ENCODE measurements at regions not wholly inside any gene's neighbourhood (a gene's known extent, or its start where the extent isn't known, plus 50 kb on each side); places are given as distances from the start of the nearest gene placed in this dataset.

DNA sequence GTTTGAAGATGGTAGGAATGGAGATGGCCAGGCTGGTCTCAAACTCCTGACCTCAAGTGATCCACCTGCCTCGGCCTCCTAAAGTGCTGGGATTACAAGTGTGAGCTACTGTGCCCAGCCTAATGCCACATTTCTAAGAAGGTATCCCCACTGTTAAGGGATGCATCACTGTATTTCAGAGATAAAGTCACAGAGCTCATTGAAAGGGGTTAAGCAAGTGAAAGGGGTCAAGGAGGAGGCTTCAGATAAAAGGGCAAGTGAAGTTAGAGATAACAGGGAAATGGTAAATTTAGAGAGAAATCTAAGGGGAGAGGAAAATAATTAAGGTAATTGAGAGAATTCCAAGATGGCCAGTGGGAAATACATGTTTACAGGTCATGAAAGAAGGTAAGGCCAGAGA is 93.0 kb upstream of the SP4 start:
- H3K27ac Mint-ChIP-seq = no peak overlapping the region
- H3K36me3 Mint-ChIP-seq = no peaks in the 10 kb centered on the region
- H3K4me1 Mint-ChIP-seq = no peaks in the 10 kb centered on the region
- DNase-seq (ENCODE audit: low spot score) (no peak), ATAC-seq (no peak)
- ChIA-PET POLR2A (interaction anchor here (0.7 kb wide), 1 partner anchor 16 kb away, joined by 3 read pairs; no protein-coding TSS in a partner anchor), CTCF (no interaction called here)
- peaks cover 6% of the 10 kb centered on the region for H3K9me3 Mint-ChIP-seq
- no peak overlapping the region for H3K4me3 Mint-ChIP-seq
- no peaks in the 10 kb centered on the region for H3K27me3 Mint-ChIP-seq (ENCODE audit: low read depth)
- TF ChIP-seq TP53 (CRISPR knock-in tag; IDR thresholded peaks at IDR 0.05) = no peak
- no peak for TF ChIP-seq NFE2L1 (CRISPR knock-in tag; IDR thresholded peaks at IDR 0.05)
- TF ChIP-seq, protein P1, sequence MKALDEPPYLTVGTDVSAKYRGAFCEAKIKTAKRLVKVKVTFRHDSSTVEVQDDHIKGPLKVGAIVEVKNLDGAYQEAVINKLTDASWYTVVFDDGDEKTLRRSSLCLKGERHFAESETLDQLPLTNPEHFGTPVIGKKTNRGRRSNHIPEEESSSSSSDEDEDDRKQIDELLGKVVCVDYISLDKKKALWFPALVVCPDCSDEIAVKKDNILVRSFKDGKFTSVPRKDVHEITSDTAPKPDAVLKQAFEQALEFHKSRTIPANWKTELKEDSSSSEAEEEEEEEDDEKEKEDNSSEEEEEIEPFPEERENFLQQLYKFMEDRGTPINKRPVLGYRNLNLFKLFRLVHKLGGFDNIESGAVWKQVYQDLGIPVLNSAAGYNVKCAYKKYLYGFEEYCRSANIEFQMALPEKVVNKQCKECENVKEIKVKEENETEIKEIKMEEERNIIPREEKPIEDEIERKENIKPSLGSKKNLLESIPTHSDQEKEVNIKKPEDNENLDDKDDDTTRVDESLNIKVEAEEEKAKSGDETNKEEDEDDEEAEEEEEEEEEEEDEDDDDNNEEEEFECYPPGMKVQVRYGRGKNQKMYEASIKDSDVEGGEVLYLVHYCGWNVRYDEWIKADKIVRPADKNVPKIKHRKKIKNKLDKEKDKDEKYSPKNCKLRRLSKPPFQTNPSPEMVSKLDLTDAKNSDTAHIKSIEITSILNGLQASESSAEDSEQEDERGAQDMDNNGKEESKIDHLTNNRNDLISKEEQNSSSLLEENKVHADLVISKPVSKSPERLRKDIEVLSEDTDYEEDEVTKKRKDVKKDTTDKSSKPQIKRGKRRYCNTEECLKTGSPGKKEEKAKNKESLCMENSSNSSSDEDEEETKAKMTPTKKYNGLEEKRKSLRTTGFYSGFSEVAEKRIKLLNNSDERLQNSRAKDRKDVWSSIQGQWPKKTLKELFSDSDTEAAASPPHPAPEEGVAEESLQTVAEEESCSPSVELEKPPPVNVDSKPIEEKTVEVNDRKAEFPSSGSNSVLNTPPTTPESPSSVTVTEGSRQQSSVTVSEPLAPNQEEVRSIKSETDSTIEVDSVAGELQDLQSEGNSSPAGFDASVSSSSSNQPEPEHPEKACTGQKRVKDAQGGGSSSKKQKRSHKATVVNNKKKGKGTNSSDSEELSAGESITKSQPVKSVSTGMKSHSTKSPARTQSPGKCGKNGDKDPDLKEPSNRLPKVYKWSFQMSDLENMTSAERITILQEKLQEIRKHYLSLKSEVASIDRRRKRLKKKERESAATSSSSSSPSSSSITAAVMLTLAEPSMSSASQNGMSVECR (CRISPR knock-in tag; IDR thresholded peaks at IDR 0.05; ENCODE audit: borderline replicate concordance) = no peak
- TF ChIP-seq ZNF532 (CRISPR knock-in tag; IDR thresholded peaks at IDR 0.05; ENCODE audit: borderline replicate concordance) = no peak
- no peak for TF ChIP-seq ESRRA (CRISPR knock-in tag; IDR thresholded peaks at IDR 0.05; ENCODE audit: borderline replicate concordance)
- TF ChIP-seq, protein P2, sequence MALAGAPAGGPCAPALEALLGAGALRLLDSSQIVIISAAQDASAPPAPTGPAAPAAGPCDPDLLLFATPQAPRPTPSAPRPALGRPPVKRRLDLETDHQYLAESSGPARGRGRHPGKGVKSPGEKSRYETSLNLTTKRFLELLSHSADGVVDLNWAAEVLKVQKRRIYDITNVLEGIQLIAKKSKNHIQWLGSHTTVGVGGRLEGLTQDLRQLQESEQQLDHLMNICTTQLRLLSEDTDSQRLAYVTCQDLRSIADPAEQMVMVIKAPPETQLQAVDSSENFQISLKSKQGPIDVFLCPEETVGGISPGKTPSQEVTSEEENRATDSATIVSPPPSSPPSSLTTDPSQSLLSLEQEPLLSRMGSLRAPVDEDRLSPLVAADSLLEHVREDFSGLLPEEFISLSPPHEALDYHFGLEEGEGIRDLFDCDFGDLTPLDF (CRISPR knock-in tag; IDR thresholded peaks at IDR 0.05) = no peak
- TF ChIP-seq, protein P3, sequence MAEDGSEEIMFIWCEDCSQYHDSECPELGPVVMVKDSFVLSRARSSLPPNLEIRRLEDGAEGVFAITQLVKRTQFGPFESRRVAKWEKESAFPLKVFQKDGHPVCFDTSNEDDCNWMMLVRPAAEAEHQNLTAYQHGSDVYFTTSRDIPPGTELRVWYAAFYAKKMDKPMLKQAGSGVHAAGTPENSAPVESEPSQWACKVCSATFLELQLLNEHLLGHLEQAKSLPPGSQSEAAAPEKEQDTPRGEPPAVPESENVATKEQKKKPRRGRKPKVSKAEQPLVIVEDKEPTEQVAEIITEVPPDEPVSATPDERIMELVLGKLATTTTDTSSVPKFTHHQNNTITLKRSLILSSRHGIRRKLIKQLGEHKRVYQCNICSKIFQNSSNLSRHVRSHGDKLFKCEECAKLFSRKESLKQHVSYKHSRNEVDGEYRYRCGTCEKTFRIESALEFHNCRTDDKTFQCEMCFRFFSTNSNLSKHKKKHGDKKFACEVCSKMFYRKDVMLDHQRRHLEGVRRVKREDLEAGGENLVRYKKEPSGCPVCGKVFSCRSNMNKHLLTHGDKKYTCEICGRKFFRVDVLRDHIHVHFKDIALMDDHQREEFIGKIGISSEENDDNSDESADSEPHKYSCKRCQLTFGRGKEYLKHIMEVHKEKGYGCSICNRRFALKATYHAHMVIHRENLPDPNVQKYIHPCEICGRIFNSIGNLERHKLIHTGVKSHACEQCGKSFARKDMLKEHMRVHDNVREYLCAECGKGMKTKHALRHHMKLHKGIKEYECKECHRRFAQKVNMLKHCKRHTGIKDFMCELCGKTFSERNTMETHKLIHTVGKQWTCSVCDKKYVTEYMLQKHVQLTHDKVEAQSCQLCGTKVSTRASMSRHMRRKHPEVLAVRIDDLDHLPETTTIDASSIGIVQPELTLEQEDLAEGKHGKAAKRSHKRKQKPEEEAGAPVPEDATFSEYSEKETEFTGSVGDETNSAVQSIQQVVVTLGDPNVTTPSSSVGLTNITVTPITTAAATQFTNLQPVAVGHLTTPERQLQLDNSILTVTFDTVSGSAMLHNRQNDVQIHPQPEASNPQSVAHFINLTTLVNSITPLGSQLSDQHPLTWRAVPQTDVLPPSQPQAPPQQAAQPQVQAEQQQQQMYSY (CRISPR knock-in tag; IDR thresholded peaks at IDR 0.05) = no peak
- TF ChIP-seq, protein P4, sequence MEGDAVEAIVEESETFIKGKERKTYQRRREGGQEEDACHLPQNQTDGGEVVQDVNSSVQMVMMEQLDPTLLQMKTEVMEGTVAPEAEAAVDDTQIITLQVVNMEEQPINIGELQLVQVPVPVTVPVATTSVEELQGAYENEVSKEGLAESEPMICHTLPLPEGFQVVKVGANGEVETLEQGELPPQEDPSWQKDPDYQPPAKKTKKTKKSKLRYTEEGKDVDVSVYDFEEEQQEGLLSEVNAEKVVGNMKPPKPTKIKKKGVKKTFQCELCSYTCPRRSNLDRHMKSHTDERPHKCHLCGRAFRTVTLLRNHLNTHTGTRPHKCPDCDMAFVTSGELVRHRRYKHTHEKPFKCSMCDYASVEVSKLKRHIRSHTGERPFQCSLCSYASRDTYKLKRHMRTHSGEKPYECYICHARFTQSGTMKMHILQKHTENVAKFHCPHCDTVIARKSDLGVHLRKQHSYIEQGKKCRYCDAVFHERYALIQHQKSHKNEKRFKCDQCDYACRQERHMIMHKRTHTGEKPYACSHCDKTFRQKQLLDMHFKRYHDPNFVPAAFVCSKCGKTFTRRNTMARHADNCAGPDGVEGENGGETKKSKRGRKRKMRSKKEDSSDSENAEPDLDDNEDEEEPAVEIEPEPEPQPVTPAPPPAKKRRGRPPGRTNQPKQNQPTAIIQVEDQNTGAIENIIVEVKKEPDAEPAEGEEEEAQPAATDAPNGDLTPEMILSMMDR (IDR thresholded peaks at IDR 0.05) = no peak
- TF ChIP-seq, protein P5, sequence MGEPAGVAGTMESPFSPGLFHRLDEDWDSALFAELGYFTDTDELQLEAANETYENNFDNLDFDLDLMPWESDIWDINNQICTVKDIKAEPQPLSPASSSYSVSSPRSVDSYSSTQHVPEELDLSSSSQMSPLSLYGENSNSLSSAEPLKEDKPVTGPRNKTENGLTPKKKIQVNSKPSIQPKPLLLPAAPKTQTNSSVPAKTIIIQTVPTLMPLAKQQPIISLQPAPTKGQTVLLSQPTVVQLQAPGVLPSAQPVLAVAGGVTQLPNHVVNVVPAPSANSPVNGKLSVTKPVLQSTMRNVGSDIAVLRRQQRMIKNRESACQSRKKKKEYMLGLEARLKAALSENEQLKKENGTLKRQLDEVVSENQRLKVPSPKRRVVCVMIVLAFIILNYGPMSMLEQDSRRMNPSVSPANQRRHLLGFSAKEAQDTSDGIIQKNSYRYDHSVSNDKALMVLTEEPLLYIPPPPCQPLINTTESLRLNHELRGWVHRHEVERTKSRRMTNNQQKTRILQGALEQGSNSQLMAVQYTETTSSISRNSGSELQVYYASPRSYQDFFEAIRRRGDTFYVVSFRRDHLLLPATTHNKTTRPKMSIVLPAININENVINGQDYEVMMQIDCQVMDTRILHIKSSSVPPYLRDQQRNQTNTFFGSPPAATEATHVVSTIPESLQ (CRISPR knock-in tag; IDR thresholded peaks at IDR 0.05) = no peak
- no peak for TF ChIP-seq ZNF512 (CRISPR knock-in tag; IDR thresholded peaks at IDR 0.05; ENCODE audit: borderline replicate concordance)
